ENCODE measurements at regions not wholly inside any gene's neighbourhood (a gene's known extent, or its start where the extent isn't known, plus 50 kb on each side); places are given as distances from the start of the nearest gene placed in this dataset.

DNA sequence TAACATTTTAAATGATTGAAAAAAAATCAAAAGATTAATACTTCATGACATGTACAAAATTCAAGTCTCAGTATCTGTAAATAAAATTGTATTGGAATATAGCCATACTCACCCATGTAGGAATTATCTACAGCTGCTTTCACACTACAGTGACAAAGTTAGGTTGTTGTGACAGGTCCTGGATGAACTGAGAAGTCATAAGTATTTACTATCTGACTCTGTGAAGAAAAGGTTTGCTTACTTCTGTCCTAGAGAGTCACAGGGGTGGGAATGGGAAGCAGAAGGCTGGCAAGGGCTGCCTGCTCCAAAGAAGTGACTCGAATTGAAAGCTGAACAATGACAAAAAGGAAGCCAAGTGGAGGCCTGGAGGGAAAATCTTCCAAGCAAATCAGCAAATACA is 155.2 kb downstream of the SLC30A10 start:
- DNase-seq = no peak

DNA sequence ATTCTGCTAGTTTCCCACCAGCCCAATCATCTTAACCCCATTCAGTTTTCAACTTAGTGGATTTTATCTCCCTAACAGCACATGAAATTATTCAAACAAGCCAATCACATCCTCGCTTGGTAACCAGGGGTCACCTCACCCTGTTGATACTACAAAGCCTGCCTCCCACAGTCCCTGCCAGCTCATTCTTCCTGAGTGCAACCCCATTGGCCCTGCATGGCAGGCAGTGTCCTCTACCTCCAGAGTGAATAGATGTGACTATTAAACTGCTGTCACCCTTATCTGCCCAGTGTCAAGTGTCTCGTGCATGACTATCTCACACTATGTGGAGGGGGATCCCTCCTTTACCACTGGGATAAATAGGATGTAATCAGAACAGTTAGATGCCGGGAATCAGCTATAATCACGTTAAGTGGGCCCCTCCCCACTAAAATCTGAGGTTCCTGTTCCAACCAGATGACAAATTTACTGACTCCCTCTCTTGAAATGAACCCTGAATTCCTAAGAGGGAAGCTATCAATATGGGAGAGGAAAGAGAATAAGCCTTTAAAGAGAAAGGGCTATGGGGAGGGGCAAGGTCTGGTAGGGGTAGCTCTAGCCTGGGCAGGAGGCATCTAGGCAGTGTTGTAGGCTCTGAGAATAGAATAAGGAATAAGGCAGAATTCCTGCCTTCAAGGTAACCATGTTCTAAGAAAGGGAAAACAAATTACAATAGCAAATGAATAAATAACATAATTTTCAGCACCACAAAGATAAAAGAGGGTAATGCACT is 155.9 kb downstream of the SLC30A10 start:
- no peak for DNase-seq

DNA sequence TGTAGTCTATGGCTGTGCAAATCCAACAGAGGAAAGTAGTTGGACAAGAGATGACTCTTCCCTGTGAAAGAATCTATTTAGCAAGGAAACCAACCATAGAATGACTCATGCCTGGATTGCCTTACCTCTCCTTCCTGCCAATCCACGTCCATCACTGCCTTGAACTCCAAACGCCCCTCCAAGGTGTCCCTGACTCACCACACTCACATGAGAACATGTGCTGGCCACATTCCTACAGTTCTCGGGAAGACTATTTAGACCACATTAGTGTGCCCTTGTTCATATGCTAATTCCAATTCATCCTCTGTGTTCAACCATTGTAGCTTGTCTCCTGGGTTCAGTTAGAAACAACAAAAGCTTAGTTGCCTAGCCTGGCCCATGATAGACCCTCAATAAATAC is 157.3 kb downstream of the SLC30A10 start:
- no peak for DNase-seq

DNA sequence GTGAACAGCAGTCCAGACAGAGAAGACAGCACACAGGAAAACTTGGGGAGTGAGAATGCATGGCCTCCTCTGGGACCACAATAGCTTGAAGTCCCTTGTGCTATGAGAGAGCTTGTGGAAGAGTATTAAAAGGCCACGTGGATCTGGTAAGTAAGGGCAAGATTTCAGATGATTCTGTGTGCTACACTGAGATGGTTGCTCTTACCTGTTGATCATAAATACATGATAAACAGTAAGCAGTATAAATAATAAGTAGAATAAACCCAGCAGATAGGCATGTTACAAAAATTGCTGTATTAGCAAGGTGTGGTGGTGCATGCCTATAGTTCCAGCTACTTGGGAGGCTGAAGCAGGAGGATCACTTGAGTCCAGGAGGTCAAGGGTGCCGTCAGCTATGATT is 150.4 kb upstream of the ZC3H11B start:
- no peak for DNase-seq

DNA sequence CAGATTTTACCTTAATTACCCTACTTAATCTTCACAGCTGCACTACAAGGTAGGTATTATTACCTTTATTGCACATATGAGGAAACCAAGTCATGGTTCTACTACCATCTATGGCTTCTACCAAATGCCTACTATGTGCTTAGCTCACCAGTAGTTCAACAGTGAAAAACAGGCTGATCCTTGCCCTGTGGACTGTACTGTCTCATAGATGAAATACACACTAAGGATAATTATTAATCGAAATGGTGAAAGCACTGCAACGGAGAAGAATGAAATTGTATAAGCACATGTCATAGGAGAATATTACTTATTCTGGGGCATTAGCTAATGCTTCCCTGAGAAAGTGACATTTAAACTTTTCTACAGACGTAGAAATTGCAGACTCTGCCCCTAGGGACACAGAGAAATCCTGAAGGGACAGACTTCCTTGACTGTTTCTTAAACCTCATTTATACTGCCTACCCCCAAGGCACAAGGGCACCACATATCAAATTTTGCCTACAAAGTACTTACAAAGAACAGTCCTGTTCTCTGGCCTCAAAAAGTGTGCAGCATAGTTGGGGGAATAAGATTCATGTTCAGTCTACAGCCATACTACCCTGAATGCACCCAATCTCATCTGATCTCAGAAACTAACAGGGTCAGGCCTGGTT is 148.4 kb upstream of the ZC3H11B start:
- DNase-seq = no peak

DNA sequence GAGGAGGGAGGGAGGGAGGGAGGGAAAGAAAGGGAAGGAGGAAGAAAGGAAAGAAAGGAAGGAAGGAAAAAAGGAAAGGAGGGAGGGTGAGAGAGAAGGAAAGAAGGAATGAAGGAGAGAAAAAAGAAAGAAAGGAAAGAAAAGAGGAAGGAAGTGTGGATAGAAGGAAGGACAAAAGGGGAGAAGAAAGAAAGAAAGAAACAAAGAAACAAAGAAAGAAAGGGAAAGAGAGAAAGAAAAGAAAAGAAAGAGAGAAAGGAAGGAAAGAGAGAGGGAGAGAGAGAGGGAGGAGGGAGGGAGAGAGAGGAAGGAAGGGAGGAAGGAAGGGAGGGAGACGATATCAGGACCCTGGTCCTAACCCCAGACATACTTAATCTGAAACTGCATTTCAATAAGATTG is 146.2 kb upstream of the ZC3H11B start:
- no peak for DNase-seq

DNA sequence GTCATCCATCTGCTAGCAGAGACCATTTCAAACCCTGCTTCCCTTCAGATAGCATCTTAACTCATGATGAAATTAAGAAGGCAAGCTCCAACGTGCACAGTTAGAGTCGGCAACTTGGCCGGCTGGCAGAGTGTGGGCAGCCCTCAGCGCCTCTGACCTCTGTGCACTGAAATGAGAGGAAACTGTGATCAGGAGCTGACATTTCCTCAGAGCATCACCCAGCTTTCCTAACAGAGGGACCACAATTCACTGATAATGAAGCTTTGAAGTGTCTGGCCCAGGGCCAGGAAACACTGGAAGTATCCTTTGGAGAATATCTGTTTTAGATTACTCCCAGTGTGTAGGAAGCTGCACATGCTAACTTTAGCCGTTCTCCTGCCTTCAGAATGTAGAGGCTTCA is 145.0 kb upstream of the ZC3H11B start:
- DNase-seq = no peak

DNA sequence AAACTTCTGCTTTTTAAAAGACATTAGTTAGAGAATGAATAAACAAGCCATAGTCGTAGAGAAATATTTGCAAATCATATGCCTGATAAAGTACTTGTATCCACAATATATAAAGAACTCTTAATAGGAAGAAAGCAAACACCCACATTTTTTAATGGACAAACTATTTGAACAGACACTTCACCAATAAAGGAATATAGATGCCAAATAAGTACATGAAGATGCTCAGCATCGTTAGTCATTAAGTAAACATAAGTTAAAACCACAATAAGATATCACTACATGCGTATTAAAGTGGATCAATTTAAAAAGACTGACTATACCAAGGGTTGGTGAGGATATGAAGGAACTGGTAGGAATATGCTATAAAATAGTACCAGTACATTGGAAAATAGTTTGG is 142.3 kb upstream of the ZC3H11B start:
- no peak for DNase-seq

DNA sequence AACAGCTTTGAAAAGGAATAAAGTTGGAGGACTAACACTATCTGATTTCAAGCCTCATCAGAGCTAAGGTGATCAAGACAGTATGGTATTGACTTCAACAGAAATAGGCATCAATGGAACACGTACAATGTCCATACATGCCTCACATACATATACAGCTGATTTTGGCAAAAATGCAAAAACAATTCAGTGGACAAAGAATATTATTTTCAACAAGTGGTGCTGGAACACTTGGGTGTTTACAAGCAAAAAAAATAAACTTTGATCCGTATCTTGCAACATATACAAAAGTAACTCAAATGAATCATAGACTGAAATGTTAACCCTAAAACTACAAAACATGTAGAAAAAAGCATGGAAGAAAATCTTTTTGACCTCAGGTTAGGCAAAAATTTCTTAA is 141.9 kb upstream of the ZC3H11B start:
- DNase-seq = no peak

DNA sequence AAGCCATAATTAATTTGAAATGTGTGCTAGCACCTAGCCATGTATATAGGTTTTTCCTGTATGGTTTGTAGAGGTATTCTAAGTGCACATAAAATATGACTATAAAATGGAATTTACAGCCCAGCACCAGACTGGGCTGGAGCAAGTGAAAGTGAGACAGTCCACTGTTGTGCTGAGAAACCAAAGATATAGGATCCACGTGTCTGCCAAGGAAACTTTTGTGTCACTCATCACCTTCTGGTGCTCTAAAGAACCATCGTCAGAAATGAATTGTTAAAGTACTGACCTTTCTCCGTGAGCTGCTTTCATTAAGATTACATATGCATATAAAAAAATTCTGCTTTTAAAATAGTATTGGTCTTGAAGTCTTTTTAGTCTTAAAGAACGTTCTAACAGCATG is 141.0 kb upstream of the ZC3H11B start:
- DNase-seq = no peak

DNA sequence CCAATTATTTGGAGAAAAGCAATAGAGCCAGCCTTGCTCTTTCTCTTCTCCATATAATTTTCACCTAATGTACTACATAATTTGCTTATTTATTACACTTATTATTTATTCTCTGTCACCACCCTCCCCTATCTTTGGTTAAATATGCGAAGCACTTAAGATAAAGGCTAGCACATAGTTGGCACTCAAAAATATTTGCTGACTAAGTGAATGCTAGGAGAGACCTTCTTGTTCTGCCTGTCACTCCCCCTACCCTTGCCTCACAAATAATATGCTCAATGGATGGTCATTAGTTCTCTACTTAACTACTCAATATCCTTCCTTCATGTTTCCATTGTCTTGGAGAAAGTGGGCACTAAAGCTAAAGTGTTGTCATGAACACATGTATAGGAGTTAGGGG is 139.7 kb upstream of the ZC3H11B start:
- no peak for DNase-seq

DNA sequence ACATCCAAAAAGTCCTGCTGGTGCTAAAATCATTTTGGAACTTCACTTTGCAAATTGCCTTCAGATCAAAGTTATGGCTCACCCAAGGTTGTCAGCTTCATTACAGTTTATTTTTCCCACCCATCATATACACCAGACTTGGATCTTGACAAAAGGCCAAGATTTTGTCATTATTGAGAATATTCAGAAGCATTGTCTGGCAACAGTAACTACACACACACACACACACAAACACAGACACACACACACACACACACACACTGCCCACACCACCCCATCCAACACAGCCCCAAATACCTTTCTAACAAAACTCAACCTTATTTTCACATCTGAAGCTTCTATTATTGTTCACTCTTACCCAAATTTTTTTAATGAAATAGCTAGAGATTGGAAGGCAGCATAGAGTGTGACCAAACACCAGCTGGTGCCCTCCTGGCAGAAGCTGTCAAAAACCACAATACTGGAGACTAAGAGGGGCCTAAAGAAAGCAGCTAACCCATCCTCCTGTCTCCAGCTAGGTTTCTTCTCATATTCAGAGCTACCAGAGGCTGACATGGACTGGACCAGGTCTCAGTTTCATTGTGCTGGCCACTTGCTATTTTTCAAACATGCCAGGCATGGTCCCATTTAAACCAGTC is 139.1 kb upstream of the ZC3H11B start:
- no peak for DNase-seq

DNA sequence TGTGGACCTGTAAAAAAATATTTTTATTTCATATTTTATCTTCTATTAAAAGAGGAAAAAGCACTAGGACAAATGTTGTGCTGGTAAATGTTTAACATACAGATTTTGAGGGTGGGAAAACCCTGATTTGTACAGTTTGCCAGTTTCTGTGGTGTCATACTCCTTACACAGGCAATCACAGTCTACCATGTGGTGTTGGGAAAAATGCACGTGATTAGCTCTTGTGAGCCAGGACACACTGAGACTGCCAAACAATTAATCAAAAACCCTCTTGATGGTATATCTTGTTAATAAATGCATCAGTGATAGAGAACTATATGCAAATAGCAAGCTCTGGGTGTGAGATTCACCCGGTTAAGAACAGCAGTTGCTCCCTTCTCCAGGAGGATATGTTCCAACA is 136.5 kb upstream of the ZC3H11B start:
- DNase-seq = no peak

DNA sequence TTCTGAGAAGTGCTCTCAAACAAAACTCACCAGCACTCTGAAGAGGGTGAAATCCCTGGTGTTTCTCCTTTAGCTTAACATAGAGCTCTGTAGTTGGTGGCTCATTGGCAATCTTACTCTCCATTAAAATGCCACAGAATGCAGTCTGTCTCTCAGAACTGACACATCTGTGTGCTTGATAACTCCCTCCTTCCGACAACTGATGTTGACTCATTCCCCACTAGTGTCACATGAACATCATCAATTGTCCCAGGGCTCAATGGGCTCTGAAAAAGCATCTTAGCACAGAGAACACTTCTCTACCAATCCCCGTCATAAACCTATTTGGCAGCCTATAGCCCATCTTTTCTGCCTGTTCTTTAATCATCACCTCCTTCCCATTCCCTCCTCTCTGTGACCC is 133.2 kb upstream of the ZC3H11B start:
- no peak for DNase-seq

DNA sequence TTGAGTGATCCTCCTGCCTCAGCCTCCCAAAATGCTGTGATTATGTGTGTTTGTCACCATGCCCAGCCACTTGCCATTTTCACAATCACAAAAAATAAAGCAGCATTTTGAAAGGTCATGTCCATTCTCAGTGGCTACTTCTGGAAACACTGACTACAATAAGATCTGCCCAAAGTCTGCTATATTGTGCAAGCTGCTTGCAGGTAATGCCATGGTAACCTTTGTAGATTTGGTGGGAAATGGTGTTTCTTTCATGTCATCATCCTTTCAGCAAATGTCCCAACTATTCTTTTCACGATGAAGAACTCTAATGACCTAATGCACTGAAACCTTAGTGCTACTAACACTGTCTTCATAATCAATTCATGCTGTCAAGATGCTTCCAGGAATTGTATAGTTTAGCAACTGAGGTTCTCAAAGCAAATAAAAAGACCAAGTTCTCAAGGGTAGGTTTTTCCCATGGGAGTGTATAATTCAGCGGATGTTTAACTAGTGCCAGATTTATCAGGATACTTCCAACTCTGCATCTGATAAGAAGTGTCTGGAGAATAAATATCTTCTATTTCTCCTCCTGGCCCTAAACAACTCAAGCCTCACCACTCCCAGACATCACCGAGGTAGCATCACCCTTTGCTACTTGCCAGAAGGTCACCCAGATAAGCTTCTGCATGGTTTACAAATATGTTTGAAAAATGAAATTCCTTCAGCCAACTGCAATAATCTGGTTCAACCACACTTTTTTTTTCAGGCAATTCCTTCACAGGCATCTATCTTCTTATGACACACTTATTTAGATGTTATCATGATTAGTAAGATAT is 132.0 kb upstream of the ZC3H11B start:
- DNase-seq = no peak

DNA sequence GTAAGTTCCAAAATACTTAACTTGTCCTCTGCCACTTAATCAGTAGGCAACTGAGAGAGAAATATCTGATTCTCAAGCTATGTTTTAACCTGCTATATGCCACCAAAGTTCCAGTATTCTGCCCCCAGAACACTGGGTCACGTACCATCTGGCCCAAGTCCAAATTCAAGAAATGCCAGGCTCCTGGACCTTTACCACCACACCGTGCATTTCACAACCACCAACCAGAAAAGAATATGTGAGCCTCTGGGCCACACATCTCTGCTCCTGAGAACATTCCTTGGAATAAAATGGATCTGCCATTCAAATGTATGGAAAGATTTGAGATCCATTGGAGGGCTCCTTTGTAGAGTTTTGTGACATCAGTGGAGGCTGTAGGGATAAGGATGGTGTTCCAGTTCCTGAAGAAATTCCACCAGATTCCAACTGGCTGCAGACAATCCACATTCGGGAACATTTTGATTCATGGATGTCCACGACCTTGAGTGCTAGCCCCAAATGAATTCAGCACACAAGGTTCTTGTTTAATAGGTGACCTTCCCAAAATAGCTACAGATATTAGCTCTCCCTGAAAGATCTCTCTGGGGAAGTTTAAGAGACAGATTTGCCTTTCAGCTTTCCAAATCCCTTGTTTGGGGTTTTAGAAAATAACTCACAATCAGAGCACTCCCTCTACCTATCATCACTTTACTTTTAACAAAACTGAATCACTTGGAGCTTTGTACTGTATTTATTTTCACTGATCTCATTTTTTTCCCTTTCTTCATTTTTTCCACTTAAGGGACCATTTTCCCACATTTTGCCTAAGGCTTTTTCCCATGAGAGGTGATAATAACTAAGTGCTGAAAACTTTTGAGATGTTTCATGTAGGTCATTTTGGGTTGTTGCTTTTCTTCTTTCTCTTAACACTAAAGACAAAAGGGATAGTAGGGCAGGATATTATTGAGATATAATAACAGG is 128.4 kb upstream of the ZC3H11B start:
- no peak for DNase-seq

DNA sequence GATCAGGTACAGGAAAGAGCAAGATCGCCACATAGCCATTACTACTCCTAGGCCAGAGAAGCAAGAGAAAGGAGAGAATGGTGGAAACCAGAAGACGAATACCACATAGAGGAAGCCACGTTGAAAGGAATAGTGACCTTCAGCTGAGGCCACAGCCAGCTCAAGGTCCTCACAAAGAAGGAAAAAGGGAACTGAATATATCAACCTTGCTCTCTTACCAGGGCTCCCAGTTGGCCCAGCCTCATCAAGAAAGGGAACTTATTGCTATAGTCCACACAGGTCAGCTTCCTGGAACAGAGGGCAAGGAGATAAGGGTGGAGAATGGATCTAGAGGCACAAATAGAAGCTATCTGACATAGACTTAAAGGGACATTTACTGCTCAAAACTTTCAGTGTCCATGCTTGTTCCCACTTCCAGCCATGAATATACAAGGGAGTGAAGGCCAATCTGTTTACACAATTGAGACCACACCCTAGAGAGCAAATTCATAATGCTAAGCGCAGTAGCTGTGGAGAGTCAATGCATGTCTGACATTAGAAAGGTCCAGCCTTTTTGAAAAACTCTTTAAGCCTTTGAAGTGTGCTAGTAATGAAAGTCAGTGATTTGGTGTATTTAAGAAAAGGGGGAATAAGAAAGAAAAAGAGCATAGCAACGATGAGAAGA is 120.7 kb upstream of the ZC3H11B start:
- DNase-seq = no peak

DNA sequence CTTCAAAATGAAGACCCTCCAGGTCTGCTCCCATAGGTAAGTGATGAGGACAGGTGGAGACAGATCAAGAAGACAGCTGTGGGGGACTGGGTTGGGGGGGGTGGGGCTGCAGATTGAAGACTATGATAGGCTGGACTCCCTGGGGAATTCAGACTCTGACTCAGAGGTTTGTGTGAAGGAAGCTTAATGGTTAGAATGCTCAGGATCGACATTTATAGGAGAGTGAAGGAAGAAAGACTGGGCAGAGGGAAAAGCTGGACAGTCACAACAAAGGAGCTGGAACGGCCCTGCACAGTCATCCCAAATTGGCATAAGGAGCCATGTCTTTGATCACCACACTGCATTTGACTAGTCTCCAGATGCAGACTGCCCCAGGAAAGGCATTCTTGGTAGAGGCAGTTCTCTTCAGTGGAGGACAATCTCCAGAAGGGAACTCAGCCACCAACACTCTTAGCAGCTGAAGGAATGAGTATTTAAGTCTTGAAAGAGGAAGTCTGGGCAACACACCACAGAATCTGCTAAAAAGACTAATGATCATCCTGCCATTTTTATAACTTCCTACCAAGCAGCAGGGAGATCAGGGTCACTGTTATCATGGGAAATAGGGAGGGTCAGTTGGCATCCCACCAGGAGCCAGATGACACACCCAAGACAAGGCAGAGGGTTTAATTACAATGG is 120.0 kb upstream of the ZC3H11B start:
- DNase-seq = no peak

DNA sequence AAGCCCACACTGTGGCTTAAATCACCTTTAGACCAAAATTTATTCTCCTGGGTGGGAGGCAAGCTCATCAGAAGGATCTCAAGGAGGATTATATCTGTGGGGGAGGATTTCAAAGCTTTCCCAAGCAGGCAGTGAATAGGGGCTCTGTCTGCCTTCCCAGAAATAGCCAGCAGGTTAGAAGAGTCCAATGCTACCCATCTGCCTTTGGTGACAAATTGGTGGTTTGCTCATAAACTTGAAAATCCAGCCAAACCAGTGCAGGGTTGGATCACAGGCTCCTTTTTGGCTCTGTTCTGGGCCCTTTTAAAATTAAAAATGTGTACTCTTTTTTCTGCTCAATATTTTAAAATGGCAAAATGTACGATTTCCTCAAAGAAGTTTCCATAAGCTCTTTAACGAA is 118.9 kb upstream of the ZC3H11B start:
- DNase-seq = no peak

DNA sequence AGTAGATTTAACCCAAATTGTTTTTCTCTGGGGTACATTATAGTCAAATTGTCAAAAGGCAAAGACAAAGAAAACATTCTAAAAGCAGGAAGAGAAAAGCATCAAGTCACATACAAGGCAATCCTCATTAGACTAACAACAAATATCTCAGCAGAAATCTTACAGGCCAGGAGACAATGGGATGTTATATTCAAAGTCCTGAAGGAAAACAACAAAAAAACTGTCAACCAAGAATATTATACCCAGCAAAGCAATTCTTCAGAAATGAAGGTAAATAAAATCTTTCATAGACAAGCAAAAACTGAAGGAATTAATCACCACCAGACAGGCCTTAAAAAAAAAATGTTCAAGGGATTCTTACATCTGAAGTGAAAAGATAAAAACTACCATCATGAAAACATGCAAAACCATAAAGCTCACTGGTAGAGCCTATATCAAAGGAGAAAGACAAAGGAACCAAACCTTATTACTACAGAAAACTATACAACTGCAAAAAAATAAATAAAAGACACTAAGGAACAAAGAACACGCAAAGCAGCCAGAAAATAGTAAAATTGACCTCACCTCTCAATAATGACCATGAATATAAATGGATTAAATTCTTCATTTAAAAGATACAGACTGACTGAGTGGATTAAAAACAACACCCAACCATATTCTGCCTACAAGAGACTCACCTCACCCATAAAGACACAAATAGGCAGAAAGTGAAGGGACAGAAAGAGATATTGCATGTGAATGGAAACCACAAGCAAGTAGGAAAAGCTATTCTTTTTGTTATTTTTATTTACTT is 113.8 kb upstream of the ZC3H11B start:
- no peak for DNase-seq
